GM18858 (cell line): ENCODE measurements at regions not wholly inside any gene's neighbourhood (a gene's known extent, or its start where the extent isn't known, plus 50 kb on each side); places are given as distances from the start of the nearest gene placed in this dataset.
"Not testable (repeated sequence)": the region's sequence is repeated elsewhere in the genome, so short reads cannot be mapped to it uniquely, and the experiment has no call there.

Source experiments
- ATAC-seq: cut with Tn5 transposase; IDR thresholded peaks from one replicate; pipeline ENCODE4 v1.9.1; 2021; ENCODE audit not compliant: unreplicated experiment

- ATAC-seq, result not testable (repeated sequence)
Measured at GRCh38 chr2:87476223-87476872, 271.5 kb upstream of the PLGLB2 start.

DNA sequence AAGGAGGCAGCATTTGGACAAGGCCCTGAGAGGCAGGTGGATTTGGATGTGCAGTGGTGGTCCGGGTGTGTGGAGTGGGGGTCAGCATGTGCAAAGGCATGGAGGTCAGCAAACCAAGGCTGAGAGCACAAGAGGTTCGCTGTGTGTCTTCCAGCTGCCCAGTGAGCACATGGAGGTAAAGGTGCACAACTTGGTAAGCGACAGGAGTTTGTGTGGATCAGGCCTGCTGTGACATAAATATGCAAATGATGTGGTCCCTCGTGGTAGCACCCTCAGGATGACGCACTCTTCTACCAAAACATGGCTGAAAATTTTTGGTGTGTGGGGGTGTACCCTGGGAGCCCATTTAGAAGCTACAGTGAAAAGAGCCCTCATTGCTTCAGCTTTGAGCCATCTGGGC lies 271.0 kb upstream of the PLGLB2 start:
- not testable (repeated sequence) for ATAC-seq

DNA sequence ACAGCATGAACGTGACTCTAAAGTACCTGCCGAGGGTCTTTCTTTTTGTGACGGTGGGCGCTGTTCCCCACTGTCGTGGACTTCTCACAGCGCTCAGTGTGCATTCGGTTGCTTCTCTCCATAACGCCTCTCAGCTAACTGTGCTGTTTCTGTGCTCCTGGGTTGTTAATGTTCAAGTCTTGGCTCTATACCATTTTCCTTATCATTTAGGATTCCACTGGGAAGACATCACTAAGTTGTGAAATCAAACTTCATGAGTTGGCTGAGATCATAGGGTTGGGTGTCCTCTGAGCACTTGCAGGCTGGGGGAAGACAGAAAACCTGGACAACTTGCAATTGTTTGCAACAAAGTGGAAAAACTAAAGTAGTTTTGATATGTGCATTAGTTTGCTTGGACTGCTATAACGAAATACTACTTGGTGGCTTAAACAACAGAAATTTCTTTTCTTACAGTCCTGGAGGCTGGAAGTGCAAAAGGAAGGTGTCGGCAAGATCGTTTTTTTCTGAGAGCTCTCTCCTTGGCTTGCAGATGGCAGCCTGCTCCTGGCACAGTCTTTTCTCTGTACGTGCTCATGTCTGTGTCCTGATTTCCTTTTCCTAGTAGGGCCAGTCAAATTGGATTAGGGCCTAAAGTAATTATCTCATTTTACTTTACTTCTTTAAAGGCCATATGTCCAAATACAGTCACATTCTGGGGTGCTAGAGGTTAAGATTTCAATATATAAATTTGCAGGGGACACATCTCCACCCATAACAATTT lies 270.0 kb upstream of the PLGLB2 start:
- ATAC-seq, result not testable (repeated sequence)

- ATAC-seq, result not testable (repeated sequence)
Measured at GRCh38 chr2:87478911-87479310, 269.0 kb upstream of the PLGLB2 start.

DNA sequence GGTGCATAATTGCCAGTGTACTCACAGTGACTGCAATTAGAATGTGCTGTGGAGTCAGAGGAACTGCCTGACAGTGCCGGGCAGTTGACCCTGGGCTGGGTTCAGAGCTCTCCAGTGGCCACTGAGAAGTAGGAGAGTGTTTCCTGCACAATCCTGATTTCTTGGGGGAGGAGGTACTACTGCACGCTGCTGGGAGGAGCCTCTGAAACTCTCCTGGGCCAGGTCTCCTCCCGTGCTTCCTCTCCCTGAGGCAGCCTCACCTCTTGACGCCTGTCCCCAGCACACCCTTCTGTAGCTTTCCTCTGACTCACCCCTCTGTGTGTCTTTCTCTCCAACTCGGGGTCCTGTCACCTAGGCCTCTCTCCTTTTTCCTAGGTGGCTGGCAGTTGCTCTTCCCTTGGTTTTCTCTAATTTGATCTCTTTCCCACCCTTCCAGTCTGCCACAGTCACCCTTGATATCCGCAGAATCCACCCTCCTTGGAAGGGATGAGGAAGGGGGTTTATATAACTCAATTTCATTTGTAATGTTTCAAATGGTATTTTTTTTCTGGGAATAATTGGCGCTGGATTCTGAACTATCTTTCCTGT lies 264.7 kb upstream of the PLGLB2 start:
- not testable (repeated sequence) for ATAC-seq

DNA sequence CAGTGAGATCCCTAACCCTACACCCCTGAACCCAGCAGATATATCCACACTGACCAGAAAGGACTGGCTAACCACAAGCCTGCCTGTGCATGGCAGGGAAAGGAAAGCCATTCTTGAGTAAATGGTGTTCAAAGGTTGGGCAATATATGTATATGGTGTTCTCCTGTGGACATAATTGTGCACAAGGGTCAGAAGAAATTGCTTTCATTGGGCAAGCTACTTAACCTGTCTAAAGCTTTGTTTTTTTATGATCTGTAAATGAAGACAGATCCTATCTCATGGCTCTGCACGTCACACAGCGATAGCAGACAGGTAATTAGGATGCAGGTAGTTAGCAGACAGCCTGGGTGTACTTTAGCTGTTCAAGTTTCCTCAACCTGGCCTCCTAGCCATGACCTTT lies 263.5 kb upstream of the PLGLB2 start:
- ATAC-seq, result not testable (repeated sequence)

GRCh38 chr2:87485455-87485854 lies 262.4 kb upstream of the PLGLB2 start:
- not testable (repeated sequence) for ATAC-seq

GRCh38 chr2:87485884-87486283 lies 262.0 kb upstream of the PLGLB2 start:
- ATAC-seq, result peak; percentile 86

DNA sequence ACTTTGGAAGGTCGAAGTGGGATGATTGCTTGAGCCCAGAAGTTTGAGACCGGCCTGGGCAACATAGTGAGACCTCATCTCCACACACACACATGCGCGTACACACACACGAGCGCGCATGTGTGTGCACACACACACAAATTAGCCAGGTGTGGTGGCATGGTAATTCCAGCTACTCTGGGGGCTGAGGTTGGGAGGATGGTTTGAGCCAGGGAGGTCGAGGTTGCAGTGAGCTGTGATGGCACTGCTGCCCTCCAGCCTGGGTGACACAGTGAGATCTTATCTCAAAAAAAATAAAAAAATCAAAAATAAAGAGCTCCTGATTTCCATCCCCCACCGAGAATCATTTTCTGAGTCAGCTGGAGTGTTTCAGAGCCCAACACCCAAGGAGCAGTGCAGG lies 261.5 kb upstream of the PLGLB2 start:
- ATAC-seq, result not testable (repeated sequence)

- not testable (repeated sequence) for ATAC-seq
Measured at GRCh38 chr2:87488021-87488420, 259.9 kb upstream of the PLGLB2 start.

DNA sequence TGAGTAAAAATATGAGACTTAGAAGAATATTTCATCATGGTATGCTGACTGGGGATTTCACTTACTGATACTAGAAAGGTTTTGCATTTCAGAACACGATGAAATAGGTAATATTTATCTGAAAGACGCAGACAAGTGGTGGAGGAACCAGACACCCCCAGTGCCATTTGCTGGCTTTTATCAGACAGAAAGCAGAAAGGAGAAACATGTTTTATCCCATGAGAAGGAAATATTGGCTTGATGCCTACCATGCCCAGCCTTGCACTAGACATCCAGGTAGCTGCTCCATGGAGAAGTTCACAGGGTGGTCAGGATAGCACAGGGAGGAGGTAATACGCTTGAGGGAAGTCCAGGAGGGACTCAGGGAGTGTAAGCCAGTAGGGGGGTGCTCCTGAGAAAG lies 258.9 kb upstream of the PLGLB2 start:
- not testable (repeated sequence) for ATAC-seq

DNA sequence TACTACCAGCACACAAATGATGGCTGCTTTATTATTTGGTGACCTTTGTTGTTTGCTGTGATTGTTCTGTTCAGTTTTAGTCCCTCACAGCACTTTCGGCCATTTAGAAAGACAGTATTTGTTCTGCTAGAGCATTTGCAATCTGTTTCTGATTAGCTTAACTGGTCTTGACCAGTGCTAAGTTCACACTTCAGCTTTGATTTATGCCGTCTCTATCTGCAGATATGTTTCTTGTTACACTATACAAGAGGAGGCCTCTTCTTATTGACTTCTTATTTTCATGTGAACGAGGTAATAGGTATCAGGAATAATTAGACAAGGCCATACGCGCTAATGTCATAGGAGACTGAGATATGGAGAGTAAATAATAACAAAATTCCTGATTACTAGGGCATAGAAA lies 253.0 kb upstream of the PLGLB2 start:
- not testable (repeated sequence) for ATAC-seq

DNA sequence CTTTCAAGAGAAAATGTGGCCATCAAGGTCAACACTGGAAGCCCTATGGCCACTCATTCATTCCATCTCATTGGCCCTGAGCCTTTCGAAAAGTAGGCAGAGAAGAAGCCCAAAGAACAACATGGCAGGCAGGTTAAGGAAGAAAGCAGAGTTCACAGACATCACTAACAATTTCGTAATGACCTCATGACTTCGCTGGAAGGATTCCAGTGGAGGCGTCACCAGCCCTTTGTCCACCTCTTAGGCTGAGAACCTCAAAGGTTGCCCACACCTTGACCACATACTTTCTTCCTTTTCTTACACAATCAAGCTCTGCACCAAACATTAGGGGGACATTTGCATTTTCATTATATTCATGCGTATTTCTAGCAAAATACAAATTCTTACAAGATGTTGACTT lies 252.4 kb upstream of the PLGLB2 start:
- not testable (repeated sequence) for ATAC-seq

GRCh38 chr2:87496036-87497006 lies 251.6 kb upstream of the PLGLB2 start:
- peak; percentile 83 for ATAC-seq

DNA sequence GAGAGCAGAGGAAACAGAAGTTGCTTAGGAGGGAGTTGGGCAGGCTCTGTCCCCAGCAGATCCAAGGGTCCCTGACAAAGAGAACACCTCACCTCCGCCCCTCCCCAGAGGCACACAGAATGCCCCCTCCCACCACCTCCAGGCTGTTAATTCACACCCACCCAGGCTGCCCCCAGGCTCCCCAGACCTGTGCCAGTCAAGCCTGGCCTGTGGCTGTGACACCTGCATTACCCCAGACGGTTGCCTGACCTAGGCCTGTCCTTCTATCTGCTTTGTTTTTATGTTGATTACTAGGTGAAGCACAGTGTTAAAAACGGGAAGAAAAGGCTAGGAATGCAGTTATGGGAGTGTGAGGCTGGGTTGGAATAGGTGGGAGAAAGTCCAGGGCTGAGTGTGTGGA lies 250.8 kb upstream of the PLGLB2 start:
- ATAC-seq, result not testable (repeated sequence)

DNA sequence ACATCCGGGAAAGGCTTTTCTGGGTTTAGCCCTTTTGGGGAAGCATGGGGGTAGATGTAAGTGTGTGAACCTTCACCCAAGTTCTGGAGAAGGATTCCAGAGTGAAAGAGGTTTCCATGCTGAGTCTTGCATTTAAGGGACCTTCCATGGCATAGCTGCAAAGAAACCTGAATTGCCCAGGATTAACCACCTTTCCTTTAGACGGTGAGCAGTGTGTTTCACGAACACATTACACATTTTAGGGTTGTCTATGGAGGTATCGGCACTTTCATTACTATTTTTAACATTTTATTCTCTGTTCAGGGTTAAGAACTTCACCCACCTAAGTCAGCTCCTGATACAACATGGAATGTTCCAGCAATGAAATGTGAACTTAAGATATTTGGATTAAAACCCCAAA lies 250.2 kb upstream of the PLGLB2 start:
- not testable (repeated sequence) for ATAC-seq

DNA sequence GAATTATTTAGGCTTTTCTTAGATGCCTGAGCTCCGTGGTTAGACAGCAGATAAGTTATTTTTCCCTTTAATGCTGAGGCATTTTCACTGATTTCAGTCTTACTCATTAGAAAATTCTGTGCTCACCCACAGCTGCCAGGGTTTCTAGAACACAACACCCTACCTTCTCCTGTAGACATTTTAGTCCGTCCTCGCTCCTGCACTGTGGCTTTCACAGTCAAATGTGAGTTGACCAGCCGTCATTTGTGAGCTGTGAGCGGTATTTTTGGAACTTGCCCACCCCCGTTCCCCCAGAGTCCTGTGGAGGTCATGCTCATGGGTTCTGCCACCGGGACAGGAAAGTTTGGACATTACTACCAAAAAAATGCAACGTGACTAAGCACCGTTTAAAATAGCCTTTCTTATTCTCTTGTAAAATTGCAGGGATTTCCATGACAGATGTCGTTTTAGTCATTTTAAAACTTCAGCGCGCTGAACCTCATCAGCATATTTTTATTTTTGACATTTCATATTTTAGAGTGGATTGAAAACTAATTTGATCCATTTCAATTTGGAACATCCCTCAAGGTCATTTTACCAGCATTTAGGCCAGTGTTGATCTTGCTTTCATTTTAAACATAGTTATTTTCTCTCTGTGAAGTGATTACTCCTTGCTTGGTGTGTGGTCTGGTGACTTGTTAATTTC lies 249.6 kb upstream of the PLGLB2 start:
- peak; percentile 55 for ATAC-seq

GRCh38 chr2:87498854-87499238 lies 249.0 kb upstream of the PLGLB2 start:
- ATAC-seq, result not testable (repeated sequence)

GRCh38 chr2:87499860-87500259 lies 248.0 kb upstream of the PLGLB2 start:
- not testable (repeated sequence) for ATAC-seq

- not testable (repeated sequence) for ATAC-seq
Measured at GRCh38 chr2:87500421-87500820, 247.5 kb upstream of the PLGLB2 start.
